HG03571 (cell line): ENCODE measurements at regions not wholly inside any gene's neighbourhood (a gene's known extent, or its start where the extent isn't known, plus 50 kb on each side); places are given as distances from the start of the nearest gene placed in this dataset.
"Not testable (repeated sequence)": the region's sequence is repeated elsewhere in the genome, so short reads cannot be mapped to it uniquely, and the experiment has no call there.

ENCODE experiments used
- ATAC-seq: cut with Tn5 transposase; IDR thresholded peaks from one replicate; pipeline ENCODE4 v1.9.1; 2021; ENCODE audit not compliant: unreplicated experiment

- no peak for ATAC-seq
These were observed 112.3 kb downstream of the PCSK1 start for GRCh38 chr5:96320797-96321196.

GRCh38 chr5:96319981-96320739 is 112.9 kb downstream of the PCSK1 start:
- ATAC-seq: not testable (repeated sequence)

- ATAC-seq: no peak
These were observed 114.4 kb downstream of the PCSK1 start for GRCh38 chr5:96318569-96319110.

GRCh38 chr5:96317945-96318344 is 115.1 kb downstream of the PCSK1 start:
- no peak for ATAC-seq

GRCh38 chr5:96316487-96316886 is 116.6 kb downstream of the PCSK1 start:
- ATAC-seq: no peak

- ATAC-seq: no peak
These were observed 117.0 kb downstream of the PCSK1 start for GRCh38 chr5:96316017-96316416.

- ATAC-seq: peak; percentile 57
These were observed 117.6 kb downstream of the PCSK1 start for GRCh38 chr5:96315431-96315830.

GRCh38 chr5:96312383-96312782 is 120.7 kb downstream of the PCSK1 start:
- no peak for ATAC-seq

- ATAC-seq: not testable (repeated sequence)
These were observed 126.0 kb downstream of the PCSK1 start for GRCh38 chr5:96307047-96307446.

GRCh38 chr5:96302174-96302738 is 130.8 kb downstream of the PCSK1 start:
- ATAC-seq: no peak

- no peak for ATAC-seq
These were observed 132.1 kb downstream of the PCSK1 start for GRCh38 chr5:96300976-96301375.

GRCh38 chr5:96297867-96298266 is 135.2 kb downstream of the PCSK1 start:
- no peak for ATAC-seq

GRCh38 chr5:96297290-96297689 is 135.8 kb downstream of the PCSK1 start:
- no peak for ATAC-seq

- no peak for ATAC-seq
These were observed 138.2 kb downstream of the PCSK1 start for GRCh38 chr5:96294884-96295202.

GRCh38 chr5:96293966-96294883 is 138.8 kb downstream of the PCSK1 start:
- no peak for ATAC-seq

- ATAC-seq: no peak
These were observed 140.3 kb downstream of the PCSK1 start for GRCh38 chr5:96292582-96293247.

- ATAC-seq: not testable (repeated sequence)
These were observed 143.8 kb downstream of the PCSK1 start for GRCh38 chr5:96289287-96289686.

- no peak for ATAC-seq
These were observed 144.2 kb downstream of the PCSK1 start for GRCh38 chr5:96288845-96289185.

- no peak for ATAC-seq
These were observed 144.7 kb downstream of the PCSK1 start for GRCh38 chr5:96288166-96288844.

GRCh38 chr5:96287136-96287535 is 145.9 kb downstream of the PCSK1 start:
- no peak for ATAC-seq

- ATAC-seq: no peak
These were observed 147.2 kb downstream of the PCSK1 start for GRCh38 chr5:96285823-96286222.
